Naive thymus-derived CD4-positive, alpha-beta T cell (primary cell): ENCODE measurements at regions not wholly inside any gene's neighbourhood (a gene's known extent, or its start where the extent isn't known, plus 50 kb on each side); places are given as distances from the start of the nearest gene placed in this dataset.

Source experiments
- ATAC-seq: fragments of 150-1000 bp; cut with Tn5 transposase; 2 replicates; pipeline ENCODE4 v1.10.0; 2021; ENCODE audit warnings: mild to moderate bottlenecking, moderate library complexity
- CTCF ChIA-PET: fragments of 350-600 bp; sonication (Branson Sonifier 250); formaldehyde crosslinking; loops from one replicate; lab custom pipeline; 2021; ENCODE audit warnings: antibody characterized with exemption; lab: Charles Lee
- POLR2A ChIA-PET: fragments of 350-600 bp; sonication (Branson Sonifier 250); formaldehyde crosslinking; loops from one replicate; lab custom pipeline; 2021; ENCODE audit warnings: antibody characterized with exemption, inconsistent platforms; lab: Charles Lee
- DNase-seq, 9 donors: peaks; one replicate each; pipeline versions ENCODE4 v3.0.0 to v3.0.0-alpha.2; 2020 to 2022; ENCODE audit warnings: mixed read lengths in 1 of 9
- H3K27ac ChIP-seq: one replicate; pipeline ENCODE4 v1.7.0; 2013; ENCODE audit warnings: mild to moderate bottlenecking, low read depth, low read length, moderate library complexity
- H3K27me3 ChIP-seq, 2 donors: one replicate each; pipeline ENCODE4 v1.7.0; 2013; ENCODE audit warnings: low read length in 2 of 2, mild to moderate bottlenecking in 2 of 2, moderate library complexity in 2 of 2; ENCODE audit not compliant: control insufficient read depth in 2 of 2, insufficient read depth in 2 of 2
- H3K36me3 ChIP-seq, 3 experiments: 1 replicate in 2 of 3; 2 replicates in 1 of 3; pipeline ENCODE4 v1.7.0; 2013; ENCODE audit warnings: low read length in 3 of 3, mild to moderate bottlenecking in 3 of 3, moderate library complexity in 1 of 3; ENCODE audit not compliant: insufficient read depth in 3 of 3, control insufficient read depth in 2 of 3
- H3K4me1 ChIP-seq, 2 donors: one replicate each; pipeline ENCODE4 v1.7.0; 2013; ENCODE audit warnings: low read length in 2 of 2, mild to moderate bottlenecking in 2 of 2, moderate library complexity in 1 of 2; ENCODE audit not compliant: control insufficient read depth in 2 of 2, insufficient read depth in 2 of 2
- H3K4me3 ChIP-seq: 2 replicates; pipeline ENCODE4 v1.7.0; 2013; ENCODE audit warnings: mild to moderate bottlenecking, low read length
- H3K9me3 ChIP-seq, 3 experiments: 1 replicate in 2 of 3; 2 replicates in 1 of 3; pipeline ENCODE4 v1.7.0; 2013; ENCODE audit warnings: low read length in 3 of 3; ENCODE audit not compliant: control insufficient read depth in 2 of 3
- H3K27ac Mint-ChIP-seq, 9 donors: one replicate each; pipeline ENCODE4 v1.8.0; 2020 to 2022; ENCODE audit warnings: mixed read lengths in 9 of 9, mild to moderate bottlenecking in 8 of 9, moderate library complexity in 5 of 9, inconsistent platforms in 2 of 9
- H3K27me3 Mint-ChIP-seq, 5 donors: one replicate each; pipeline ENCODE4 v1.8.0; 2021 to 2022; ENCODE audit warnings: mixed read lengths in 5 of 5, mild to moderate bottlenecking in 1 of 5
- H3K36me3 Mint-ChIP-seq, 5 donors: one replicate each; pipeline ENCODE4 v1.8.0; 2020 to 2022; ENCODE audit warnings: mixed read lengths in 5 of 5, mild to moderate bottlenecking in 3 of 5, inconsistent platforms in 1 of 5
- H3K4me1 Mint-ChIP-seq, 7 donors: one replicate each; pipeline ENCODE4 v1.8.0; 2020 to 2022; ENCODE audit warnings: mixed read lengths in 7 of 7, mild to moderate bottlenecking in 3 of 7, inconsistent platforms in 1 of 7
- H3K4me3 Mint-ChIP-seq, 10 donors: one replicate each; pipeline ENCODE4 v1.8.0; 2020 to 2022; ENCODE audit warnings: mild to moderate bottlenecking in 10 of 10, mixed read lengths in 10 of 10, moderate library complexity in 6 of 10, inconsistent platforms in 2 of 10
- H3K9me3 Mint-ChIP-seq, 11 donors: one replicate each; pipeline ENCODE4 v1.8.0; 2020 to 2022; ENCODE audit warnings: mixed read lengths in 11 of 11, mild to moderate bottlenecking in 4 of 11, inconsistent platforms in 1 of 11, moderate library complexity in 1 of 11
- intact Hi-C, 2 donors: fragments of 100-400 bp; cut with micrococcal nuclease; formaldehyde crosslinking; loops; one replicate each; pipeline ENCODE4 v1.15.1; 2023

- H3K27ac Mint-ChIP-seq = no peak overlapping the region
- H3K27me3 Mint-ChIP-seq = peaks cover 0 to 26% (median 17%) of the 10 kb centered on the region in 5 donors
- Histone ChIP-seq H3K27ac (no peak overlapping the region), H3K27me3 (no peaks in the 10 kb centered on the region), H3K36me3 (no peaks in the 10 kb centered on the region), H3K9me3 (peaks cover 0 to under 1% (median 0%) of the 10 kb centered on the region in 3 experiments), H3K4me1 (no peaks in the 10 kb centered on the region), H3K4me3 (no peak overlapping the region)
- peaks cover 0 to 9% (median 0%) of the 10 kb centered on the region in 11 donors for H3K9me3 Mint-ChIP-seq
- ChIA-PET POLR2A (no interaction called here), CTCF (no interaction called here)
- H3K36me3 Mint-ChIP-seq = no peaks in the 10 kb centered on the region
- H3K4me3 Mint-ChIP-seq = no peak overlapping the region
- DNase-seq (no peak), ATAC-seq (no peak)
- intact Hi-C loops = no loop called here
- H3K4me1 Mint-ChIP-seq = no peaks in the 10 kb centered on the region
Measured at GRCh38 chr10:28849821-28850220, 172.5 kb downstream of the BAMBI start.

- no peaks in the 10 kb centered on the region for H3K9me3 ChIP-seq
- CTCF ChIA-PET = no interaction called here
- Mint-ChIP-seq H3K27ac (no peak overlapping the region), H3K4me3 (no peak overlapping the region), H3K4me1 (no peaks in the 10 kb centered on the region), H3K9me3 (peaks cover 0 to 9% (median 1%) of the 10 kb centered on the region in 11 donors), H3K36me3 (no peaks in the 10 kb centered on the region), H3K27me3 (peaks cover 0 to 33% (median 17%) of the 10 kb centered on the region in 5 donors)
- no peaks in the 10 kb centered on the region for H3K4me1 ChIP-seq
- POLR2A ChIA-PET = no interaction called here
- H3K36me3 ChIP-seq = no peaks in the 10 kb centered on the region
- ATAC-seq = no peak
- DNase-seq = no peak
- H3K27ac ChIP-seq = no peak overlapping the region
- no peaks in the 10 kb centered on the region for H3K27me3 ChIP-seq
- intact Hi-C loops = no loop called here
- no peak overlapping the region for H3K4me3 ChIP-seq
Measured at GRCh38 chr10:28850784-28851183, 173.5 kb downstream of the BAMBI start.

- Histone ChIP-seq H3K27me3 (no peaks in the 10 kb centered on the region), H3K4me1 (no peaks in the 10 kb centered on the region), H3K4me3 (no peak overlapping the region), H3K9me3 (no peaks in the 10 kb centered on the region), H3K36me3 (no peaks in the 10 kb centered on the region), H3K27ac (no peak overlapping the region)
- POLR2A ChIA-PET = no interaction called here
- CTCF ChIA-PET = no interaction called here
- Mint-ChIP-seq H3K36me3 (no peaks in the 10 kb centered on the region), H3K4me1 (peaks cover 0 to 2% (median 0%) of the 10 kb centered on the region in 7 donors), H3K27me3 (peaks cover 0 to 36% (median 15%) of the 10 kb centered on the region in 5 donors), H3K4me3 (no peak overlapping the region), H3K9me3 (peaks cover 0 to 8% (median 2%) of the 10 kb centered on the region in 11 donors), H3K27ac (no peak overlapping the region)
- ATAC-seq = no peak
- intact Hi-C loops = no loop called here
- DNase-seq = no peak
Measured at GRCh38 chr10:28853195-28853594, 175.9 kb downstream of the BAMBI start.

- CTCF ChIA-PET = no interaction called here
- no peak overlapping the region for H3K4me3 ChIP-seq
- H3K27ac ChIP-seq = no peak overlapping the region
- no peaks in the 10 kb centered on the region for H3K4me1 ChIP-seq
- Mint-ChIP-seq H3K27ac (no peak overlapping the region), H3K9me3 (peaks cover 0 to 9% (median 4%) of the 10 kb centered on the region in 11 donors), H3K27me3 (peaks cover 0 to 34% (median 20%) of the 10 kb centered on the region in 5 donors), H3K4me1 (peaks cover 0 to 2% (median 0%) of the 10 kb centered on the region in 7 donors), H3K36me3 (no peaks in the 10 kb centered on the region), H3K4me3 (no peak overlapping the region)
- DNase-seq (no peak), ATAC-seq (no peak)
- no peaks in the 10 kb centered on the region for H3K27me3 ChIP-seq
- POLR2A ChIA-PET = no interaction called here
- no peaks in the 10 kb centered on the region for H3K9me3 ChIP-seq
- no peaks in the 10 kb centered on the region for H3K36me3 ChIP-seq
- intact Hi-C loops = no loop called here
Measured at GRCh38 chr10:28857164-28857563, 179.8 kb downstream of the BAMBI start.

GRCh38 chr10:28858646-28859045, 181.3 kb downstream of the BAMBI start:
- CTCF ChIA-PET = no interaction called here

GRCh38 chr10:28859791-28860190, 182.5 kb downstream of the BAMBI start:
- ChIA-PET CTCF (no interaction called here), POLR2A (no interaction called here)
- Mint-ChIP-seq H3K36me3 (no peaks in the 10 kb centered on the region), H3K9me3 (peaks cover 0 to 9% (median 4%) of the 10 kb centered on the region in 11 donors), H3K27ac (no peak overlapping the region), H3K4me3 (no peak overlapping the region), H3K27me3 (peaks cover 0 to 27% (median 17%) of the 10 kb centered on the region in 5 donors), H3K4me1 (peaks cover 0 to 2% (median 0%) of the 10 kb centered on the region in 7 donors)
- intact Hi-C loops = no loop called here
- ATAC-seq = no peak
- H3K9me3 ChIP-seq = no peaks in the 10 kb centered on the region
- no peaks in the 10 kb centered on the region for H3K36me3 ChIP-seq
- H3K4me3 ChIP-seq = no peak overlapping the region
- no peaks in the 10 kb centered on the region for H3K27me3 ChIP-seq
- H3K27ac ChIP-seq = no peak overlapping the region
- no peaks in the 10 kb centered on the region for H3K4me1 ChIP-seq
- DNase-seq = no peak

More at GRCh38 chr10:28858646-28859045, 181.3 kb downstream of the BAMBI start:
- Histone ChIP-seq H3K27ac (no peak overlapping the region), H3K4me1 (no peaks in the 10 kb centered on the region), H3K4me3 (no peak overlapping the region), H3K9me3 (no peaks in the 10 kb centered on the region), H3K27me3 (no peaks in the 10 kb centered on the region), H3K36me3 (no peaks in the 10 kb centered on the region)
- DNase-seq = no peak
- Mint-ChIP-seq H3K4me3 (no peak overlapping the region), H3K9me3 (peaks cover 0 to 9% (median 4%) of the 10 kb centered on the region in 11 donors), H3K27me3 (peaks cover 0 to 28% (median 19%) of the 10 kb centered on the region in 5 donors), H3K27ac (peak overlapping the region in 1 of 9 donors; percentile 59), H3K4me1 (peaks cover 0 to 2% (median 0%) of the 10 kb centered on the region in 7 donors), H3K36me3 (no peaks in the 10 kb centered on the region)
- POLR2A ChIA-PET = no interaction called here
- intact Hi-C loops = no loop called here
- ATAC-seq = no peak

GRCh38 chr10:28862219-28862618, 184.9 kb downstream of the BAMBI start:
- Histone ChIP-seq H3K4me1 (no peaks in the 10 kb centered on the region), H3K4me3 (no peak overlapping the region), H3K36me3 (no peaks in the 10 kb centered on the region), H3K27ac (no peak overlapping the region), H3K9me3 (no peaks in the 10 kb centered on the region), H3K27me3 (no peaks in the 10 kb centered on the region)
- Mint-ChIP-seq H3K27ac (no peak overlapping the region), H3K4me1 (peaks cover 0 to 3% (median 0%) of the 10 kb centered on the region in 7 donors), H3K27me3 (peaks cover 0 to 27% (median 21%) of the 10 kb centered on the region in 5 donors), H3K4me3 (no peak overlapping the region), H3K36me3 (no peaks in the 10 kb centered on the region), H3K9me3 (peaks cover 0 to 9% (median 3%) of the 10 kb centered on the region in 11 donors)
- CTCF ChIA-PET = no interaction called here
- ATAC-seq (no peak), DNase-seq (no peak)
- POLR2A ChIA-PET = no interaction called here
- intact Hi-C loops = no loop called here
